OCI-M2 (cell line): ENCODE measurements at regions not wholly inside any gene's neighbourhood (a gene's known extent, or its start where the extent isn't known, plus 50 kb on each side); places are given as distances from the start of the nearest gene placed in this dataset.

Source experiments
- DNase-seq: peaks from one replicate; lab custom pipeline; 2025; ENCODE audit not compliant: unreplicated experiment; lab: John Stamatoyannopoulos, UW

GRCh38 chr13:84263354-84264069 is 381.2 kb upstream of the SLITRK1 start:
- DNase-seq = no peak

DNA sequence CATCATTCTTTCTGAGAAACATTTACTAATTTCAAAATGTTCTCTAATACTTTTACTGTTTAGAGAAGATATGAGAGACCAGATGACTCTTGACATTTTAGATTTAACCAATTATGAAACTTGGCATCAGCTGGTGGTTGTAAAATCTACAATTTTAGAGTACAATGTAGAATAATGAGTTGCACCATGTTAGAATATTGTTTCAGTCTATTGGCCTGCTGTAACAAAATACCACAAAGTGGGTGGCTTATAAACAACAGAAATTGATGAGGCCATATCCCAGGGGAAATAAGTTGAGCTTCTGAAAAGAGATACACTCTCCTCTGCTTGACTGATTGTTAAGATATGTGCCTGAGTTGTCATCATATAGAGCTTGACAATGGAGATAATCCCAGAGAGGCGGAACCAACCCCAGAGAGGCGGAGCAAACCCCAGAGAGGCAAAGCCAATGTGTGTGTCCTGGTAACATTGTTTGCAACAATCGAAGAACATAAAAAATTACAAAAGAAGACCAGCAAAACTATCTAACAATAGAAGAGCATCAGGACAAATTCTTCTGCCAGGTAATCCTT is 373.0 kb upstream of the SLITRK1 start:
- DNase-seq = no peak

DNA sequence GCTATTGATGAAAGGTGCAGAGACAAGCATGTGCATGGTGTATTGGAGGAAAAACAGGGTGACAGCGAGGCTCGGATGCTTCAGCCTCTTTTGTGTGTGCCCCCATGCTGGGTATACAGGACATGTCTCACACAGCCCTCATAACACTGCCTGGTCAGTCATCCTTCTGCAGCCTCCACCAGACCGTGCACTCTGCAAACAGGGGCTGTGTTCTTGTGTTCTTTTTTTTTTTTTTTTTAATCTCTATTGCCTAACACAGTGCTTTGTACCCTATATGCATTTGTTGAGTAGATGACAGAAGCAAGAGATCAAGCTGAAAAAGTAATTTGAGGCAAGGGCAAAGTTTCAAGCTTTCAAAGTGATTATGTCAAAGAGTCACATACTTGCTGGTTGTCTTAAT is 367.2 kb upstream of the SLITRK1 start:
- DNase-seq = no peak

- no peak for DNase-seq
Measured at GRCh38 chr13:84243340-84243739, 361.1 kb upstream of the SLITRK1 start.

- DNase-seq = no peak
Measured at GRCh38 chr13:84239032-84239431, 356.8 kb upstream of the SLITRK1 start.

DNA sequence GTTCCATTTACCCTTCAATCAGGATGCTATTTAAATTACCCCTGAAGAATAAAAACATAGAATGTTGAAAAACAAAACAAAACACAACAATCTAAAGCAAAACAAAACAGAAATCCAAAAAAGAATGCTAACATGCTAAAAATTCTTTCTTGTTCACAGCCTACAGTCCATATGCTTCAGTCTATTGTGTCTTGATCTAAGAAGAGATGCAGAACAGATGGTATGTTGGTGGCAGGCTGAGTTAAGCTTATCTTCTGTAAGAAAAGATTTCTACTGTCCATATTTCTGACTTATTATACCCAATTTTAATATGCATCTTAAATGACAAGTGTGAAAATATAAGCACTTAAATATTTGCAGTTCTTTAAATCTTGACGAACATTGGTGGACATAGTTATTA is 356.1 kb upstream of the SLITRK1 start:
- DNase-seq = no peak

DNA sequence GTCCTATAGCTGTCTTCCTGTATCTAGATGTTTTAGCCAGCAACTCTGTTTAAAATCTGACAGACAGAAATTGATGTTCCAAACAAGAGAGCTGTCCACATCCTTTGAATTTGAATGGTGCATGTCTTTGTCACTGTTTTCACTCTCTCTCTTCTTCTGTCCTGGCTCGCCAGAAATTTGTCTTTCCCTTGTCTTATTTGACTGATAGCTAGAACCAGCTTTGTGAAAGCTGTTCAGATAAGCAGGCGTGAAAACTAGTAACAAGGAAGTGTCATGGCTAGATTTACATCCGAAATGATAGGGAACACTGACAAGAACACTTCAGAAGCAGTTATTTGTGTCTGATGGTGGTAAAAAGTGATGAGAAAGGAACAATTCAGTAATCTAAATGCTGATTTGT is 354.9 kb upstream of the SLITRK1 start:
- no peak for DNase-seq

- DNase-seq = no peak
Measured at GRCh38 chr13:84234416-84234815, 352.1 kb upstream of the SLITRK1 start.

DNA sequence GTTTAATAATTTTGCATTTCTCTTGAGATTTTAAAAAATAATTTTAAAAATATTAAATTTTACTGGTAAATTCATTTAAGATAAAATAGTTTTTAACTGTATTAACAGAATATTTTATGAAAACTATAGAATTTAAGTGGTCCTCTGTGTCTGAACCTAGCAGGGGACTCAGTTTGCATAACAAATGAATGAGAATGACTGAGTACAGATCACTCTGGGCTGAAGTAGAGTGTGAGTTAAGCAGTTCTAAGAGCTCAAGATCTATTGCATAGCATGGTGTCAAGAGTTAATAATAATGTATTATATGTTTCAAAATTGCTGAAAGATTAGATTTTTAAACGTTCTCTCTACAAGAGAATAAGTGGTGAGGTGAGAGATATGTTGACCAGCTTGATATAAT is 348.3 kb upstream of the SLITRK1 start:
- DNase-seq = no peak

GRCh38 chr13:84211048-84211447 is 328.8 kb upstream of the SLITRK1 start:
- DNase-seq = no peak

- no peak for DNase-seq
Measured at GRCh38 chr13:84208246-84208910, 326.1 kb upstream of the SLITRK1 start.

DNA sequence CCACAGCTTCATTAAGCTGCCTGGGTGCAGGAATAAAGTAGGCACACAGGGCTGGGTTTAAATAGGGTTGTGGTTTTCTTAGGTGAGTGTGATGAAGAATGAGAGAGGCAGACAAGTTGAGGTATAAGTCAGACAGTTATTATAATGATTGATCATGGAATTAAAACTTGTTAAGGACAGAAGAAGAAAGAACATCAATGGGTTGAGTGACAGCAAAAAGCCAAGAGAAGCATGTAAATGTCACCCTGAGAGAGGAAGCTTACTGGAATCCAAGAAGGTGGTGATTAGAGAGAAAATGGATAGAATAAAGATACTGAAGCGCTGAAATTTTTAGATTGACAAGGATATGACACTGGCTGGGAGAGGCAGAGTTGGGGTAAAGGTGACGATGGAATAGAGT is 325.2 kb upstream of the SLITRK1 start:
- DNase-seq = no peak

GRCh38 chr13:84200971-84201370 is 318.7 kb upstream of the SLITRK1 start:
- no peak for DNase-seq

- DNase-seq = no peak
Measured at GRCh38 chr13:84192125-84192524, 309.9 kb upstream of the SLITRK1 start.

- no peak for DNase-seq
Measured at GRCh38 chr13:84191139-84191538, 308.9 kb upstream of the SLITRK1 start.

- DNase-seq = no peak
Measured at GRCh38 chr13:84187626-84188025, 305.4 kb upstream of the SLITRK1 start.

GRCh38 chr13:84139561-84140158 is 257.4 kb upstream of the SLITRK1 start:
- DNase-seq = no peak

DNA sequence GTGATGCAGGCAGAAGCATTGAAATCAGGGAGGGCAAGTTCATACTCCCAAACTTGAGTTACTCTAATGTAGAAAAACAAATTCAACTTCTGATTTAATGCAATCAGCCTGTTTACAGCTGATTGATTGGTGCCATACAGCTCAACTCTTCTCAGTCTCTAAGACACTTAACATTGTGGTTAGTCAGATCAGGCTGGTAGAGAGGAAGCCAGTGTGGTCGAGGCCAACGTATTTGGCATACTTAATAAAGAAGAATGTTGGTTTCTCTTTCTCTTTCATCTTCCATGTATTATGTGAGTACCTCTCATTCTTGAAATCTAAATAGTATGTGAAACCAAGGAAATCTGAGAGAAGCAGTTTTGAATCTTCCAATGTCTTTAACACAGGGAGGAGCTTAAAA is 255.0 kb upstream of the SLITRK1 start:
- DNase-seq = no peak

GRCh38 chr13:84136582-84136981 is 254.3 kb upstream of the SLITRK1 start:
- no peak for DNase-seq

DNA sequence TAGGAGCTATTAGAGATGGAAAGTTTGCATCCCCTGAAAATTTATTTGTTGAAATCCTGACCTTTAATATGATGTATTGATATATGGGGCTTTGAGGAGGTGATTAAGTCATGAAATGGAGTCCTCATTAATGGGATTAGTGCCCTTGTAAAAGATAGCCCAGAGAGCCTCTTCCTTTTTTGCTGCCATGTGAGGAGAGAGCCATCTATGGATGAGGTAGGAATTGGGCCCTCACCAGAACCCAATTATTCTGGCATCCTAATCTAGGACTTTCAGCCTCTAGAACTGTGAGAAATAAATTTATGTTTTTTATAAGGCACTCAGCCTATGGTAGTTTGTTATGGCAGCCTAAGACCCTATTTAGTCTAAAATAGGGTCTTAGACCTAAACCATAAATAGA is 250.2 kb upstream of the SLITRK1 start:
- DNase-seq = no peak

DNA sequence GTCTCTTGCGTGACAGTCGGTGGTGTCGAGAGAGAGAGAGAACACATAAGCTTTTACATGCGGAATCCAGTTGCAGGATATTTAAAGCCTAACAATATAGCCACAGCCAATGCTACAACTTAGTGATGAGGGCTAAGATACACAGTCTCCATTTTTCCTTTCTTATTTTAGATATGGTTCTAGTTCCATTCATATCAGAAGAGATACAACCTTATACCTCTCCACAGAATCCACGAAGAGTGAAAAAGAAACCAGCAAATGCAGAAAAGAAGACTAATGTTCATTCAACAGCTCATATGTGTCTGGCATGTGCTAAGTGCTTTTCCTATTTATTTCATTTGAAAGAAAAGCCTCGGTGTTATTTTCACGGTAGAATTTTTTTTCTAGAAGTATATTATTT is 249.0 kb upstream of the SLITRK1 start:
- no peak for DNase-seq

GRCh38 chr13:84130495-84131114 is 248.3 kb upstream of the SLITRK1 start:
- DNase-seq = no peak
